Transverse colon (tissue), 4 donors: ENCODE measurements at regions not wholly inside any gene's neighbourhood (a gene's known extent, or its start where the extent isn't known, plus 50 kb on each side); places are given as distances from the start of the nearest gene placed in this dataset.

Source experiments
- DNase-seq: peaks from one replicate; pipeline ENCODE4 v3.0.0-alpha.2; 2019
- H3K27ac ChIP-seq, 4 donors: fragments of 200-600 bp; sonication (generic); 2 replicates each; pipeline ENCODE4 v1.5.1; 2016 to 2018; ENCODE audit warnings: inconsistent platforms in 4 of 4
- H3K27me3 ChIP-seq: fragments of 200-600 bp; sonication (generic); 2 replicates; pipeline ENCODE4 v1.5.1; 2017; ENCODE audit warnings: inconsistent platforms
- H3K36me3 ChIP-seq, 4 donors: fragments of 200-600 bp; sonication (generic); 2 replicates each; pipeline ENCODE4 v1.5.1; 2017 to 2019; ENCODE audit warnings: inconsistent platforms in 4 of 4
- H3K4me1 ChIP-seq, 4 donors: fragments of 200-600 bp; sonication (generic); 2 replicates each; pipeline ENCODE4 v1.5.1; 2017 to 2020; ENCODE audit warnings: inconsistent platforms in 4 of 4
- H3K4me3 ChIP-seq, 4 donors: fragments of 200-600 bp; sonication (generic); 1 replicate in 1 of 4; 2 replicates in 3 of 4; pipeline versions ENCODE4 v1.5.1 to v1.6.1; 2017 to 2019; ENCODE audit warnings: inconsistent platforms in 4 of 4
- H3K9me3 ChIP-seq, 2 donors: fragments of 200-600 bp; sonication (generic); 2 replicates each; pipeline ENCODE4 v1.5.1; 2017 to 2019; ENCODE audit warnings: inconsistent platforms in 2 of 2
- EP300 ChIP-seq: sonication (generic); formaldehyde crosslinking; IDR thresholded peaks from one replicate; pipeline ENCODE4 v1.6.1; 2017; ENCODE audit warnings: antibody characterized with exemption, low read depth
- POLR2A ChIP-seq: fragments of 450-650 bp; IDR thresholded peaks from one replicate; pipeline ENCODE4 v1.6.1; 2016; ENCODE audit warnings: antibody characterized with exemption, mild to moderate bottlenecking, moderate library complexity
- POLR2AphosphoS5 ChIP-seq, 3 donors: sonication (generic); formaldehyde crosslinking; IDR thresholded peaks; one replicate each; pipeline ENCODE4 v1.6.1; 2016; ENCODE audit warnings: antibody characterized with exemption in 3 of 3
- WGBS, 2 donors: methylation state at CpG; one replicate each; pipeline ENCODE4 v1.1.5; 2018; ENCODE audit warnings: low coverage in 1 of 2; 5-methylcytosine and 5-hydroxymethylcytosine counted together
- in situ Hi-C, 4 donors: fragments of 200-750 bp; cut with MboI; loops; one replicate each; pipeline versions ENCODE4 v1.15.0 to v1.15.1; 2017; ENCODE audit warnings: low sequenced_read_pairs in 3 of 4, low pct_ligation_motif_present in 1 of 4, low pct_unique_long_range_greater_than_20kb in 1 of 4
- intact Hi-C: fragments of 100-400 bp; cut with DNase I; formaldehyde crosslinking; loops from one replicate; pipeline ENCODE4 v1.15.1; 2023; ENCODE audit warnings: low total_unique reads
- TF ChIP-seq, protein P1 (sequence below), 5 experiments: fragments of 200-600 bp in 3 of 5; fragments of 450-650 bp in 2 of 5; sonication (generic) in 3 of 5; IDR thresholded peaks; 1 replicate in 2 of 5; 2 replicates in 3 of 5; pipeline ENCODE4 v1.5.1; 2016 to 2017; ENCODE audit warnings: antibody characterized with exemption in 5 of 5, inconsistent platforms in 3 of 5, mild to moderate bottlenecking in 2 of 5, moderate library complexity in 1 of 5

DNA sequence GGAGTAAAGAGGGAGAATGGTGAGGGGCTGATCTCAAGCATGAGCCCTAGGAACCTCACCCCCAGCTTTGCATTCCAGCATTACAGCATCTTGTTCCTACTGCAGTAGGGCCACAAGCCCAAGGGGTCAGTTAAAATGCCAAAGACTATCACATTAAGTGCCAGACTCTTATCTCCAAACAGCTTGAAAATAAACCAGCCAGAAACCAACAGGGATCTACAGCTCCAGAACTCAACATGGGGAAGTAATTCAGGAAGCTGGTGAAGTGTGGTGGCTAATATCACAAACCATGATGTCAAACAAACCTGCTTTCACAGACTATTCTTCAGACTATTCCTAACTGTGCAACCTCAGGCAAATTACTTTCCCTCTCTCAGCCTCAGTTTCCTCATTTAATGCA is 278.3 kb downstream of the TNS1 start:
- H3K27ac ChIP-seq: no peak overlapping the region
- in situ Hi-C loops: loop anchor here in 3 of 4 donors (25.0 kb wide), 1 partner anchor 1037 kb away; the partner anchor contains the start of gene IGFBP5 (in 3 of the 3)
- intact Hi-C loops: no loop called here
- no peak for DNase-seq
- no peaks in the 10 kb centered on the region for H3K36me3 ChIP-seq
- H3K4me3 ChIP-seq: no peak overlapping the region
- H3K27me3 ChIP-seq: no peaks in the 10 kb centered on the region
- no peaks in the 10 kb centered on the region for H3K4me1 ChIP-seq
- TF ChIP-seq, protein P1, sequence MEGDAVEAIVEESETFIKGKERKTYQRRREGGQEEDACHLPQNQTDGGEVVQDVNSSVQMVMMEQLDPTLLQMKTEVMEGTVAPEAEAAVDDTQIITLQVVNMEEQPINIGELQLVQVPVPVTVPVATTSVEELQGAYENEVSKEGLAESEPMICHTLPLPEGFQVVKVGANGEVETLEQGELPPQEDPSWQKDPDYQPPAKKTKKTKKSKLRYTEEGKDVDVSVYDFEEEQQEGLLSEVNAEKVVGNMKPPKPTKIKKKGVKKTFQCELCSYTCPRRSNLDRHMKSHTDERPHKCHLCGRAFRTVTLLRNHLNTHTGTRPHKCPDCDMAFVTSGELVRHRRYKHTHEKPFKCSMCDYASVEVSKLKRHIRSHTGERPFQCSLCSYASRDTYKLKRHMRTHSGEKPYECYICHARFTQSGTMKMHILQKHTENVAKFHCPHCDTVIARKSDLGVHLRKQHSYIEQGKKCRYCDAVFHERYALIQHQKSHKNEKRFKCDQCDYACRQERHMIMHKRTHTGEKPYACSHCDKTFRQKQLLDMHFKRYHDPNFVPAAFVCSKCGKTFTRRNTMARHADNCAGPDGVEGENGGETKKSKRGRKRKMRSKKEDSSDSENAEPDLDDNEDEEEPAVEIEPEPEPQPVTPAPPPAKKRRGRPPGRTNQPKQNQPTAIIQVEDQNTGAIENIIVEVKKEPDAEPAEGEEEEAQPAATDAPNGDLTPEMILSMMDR (IDR thresholded peaks at IDR 0.05): no peak
- no peak for TF ChIP-seq EP300
- no peak for TF ChIP-seq POLR2A
- no peak for TF ChIP-seq POLR2AphosphoS5 (IDR thresholded peaks at IDR 0.05)
- H3K9me3 ChIP-seq: peaks cover 0 to 3% of the 10 kb centered on the region in 2 donors

DNA sequence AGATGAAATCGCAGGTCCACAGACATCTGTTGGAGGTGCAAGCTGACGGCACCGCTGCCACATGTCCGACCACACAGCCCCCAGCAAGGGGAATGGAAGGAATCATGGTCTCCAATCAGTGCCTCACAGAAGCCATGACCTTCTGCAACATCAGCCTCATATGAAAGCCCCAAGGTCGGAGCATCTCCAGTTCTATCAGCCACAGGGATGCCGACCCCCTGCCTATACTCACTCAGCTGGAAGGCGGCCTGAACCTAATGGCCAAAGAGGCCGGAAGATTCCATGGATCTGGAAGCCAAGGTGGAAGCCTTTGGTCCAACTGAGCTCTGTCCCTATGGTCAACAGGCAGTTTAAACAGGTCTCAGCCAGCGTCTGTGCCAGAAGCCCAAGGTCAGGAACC is 278.8 kb downstream of the TNS1 start:
- no peak for DNase-seq
- no peaks in the 10 kb centered on the region for H3K4me1 ChIP-seq
- no peak overlapping the region for H3K4me3 ChIP-seq
- TF ChIP-seq POLR2AphosphoS5 (IDR thresholded peaks at IDR 0.05) (no peak), POLR2A (no peak), EP300 (no peak)
- TF ChIP-seq, protein P1 (IDR thresholded peaks at IDR 0.05): no peak
- in situ Hi-C loops (loop anchor here in 3 of 4 donors (25.0 kb wide), 1 partner anchor 1037 kb away; the partner anchor contains the start of gene IGFBP5 (in 3 of the 3)), intact Hi-C loops (no loop called here)
- no peaks in the 10 kb centered on the region for H3K27me3 ChIP-seq
- H3K36me3 ChIP-seq: no peaks in the 10 kb centered on the region
- peaks cover 0 to 3% of the 10 kb centered on the region in 2 donors for H3K9me3 ChIP-seq
- no peak overlapping the region for H3K27ac ChIP-seq
- WGBS, 2 donors: 74% methylated on average over 9 of the region's 9 CpGs; no CpG with 5 or more reads in 1 of the 2 donors

DNA sequence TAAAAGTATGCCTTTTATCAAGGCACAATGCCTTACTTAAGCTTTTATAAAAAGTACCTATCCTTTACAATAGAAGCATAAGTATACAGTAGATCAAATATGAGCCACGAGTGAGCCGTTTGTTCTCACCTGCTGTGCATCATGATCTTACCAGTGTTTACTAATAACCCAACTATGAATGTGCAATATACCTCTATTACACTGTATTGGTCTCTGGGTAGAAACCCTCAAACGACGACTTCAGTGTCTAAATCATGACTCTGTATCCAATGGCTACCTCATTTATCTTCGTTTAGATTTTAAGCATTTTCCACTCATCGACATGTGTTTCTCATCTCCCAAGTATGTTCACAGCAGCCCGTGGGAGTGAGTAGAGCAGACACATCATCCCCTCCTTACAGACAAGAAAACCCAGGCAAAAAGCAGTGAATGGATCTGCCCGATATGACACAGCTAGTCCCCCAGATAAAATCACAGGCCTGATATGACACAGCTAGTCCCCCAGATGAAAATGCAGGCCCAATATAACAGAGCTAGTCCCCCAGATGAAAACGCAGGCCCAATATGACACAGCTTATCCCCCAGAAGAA is 279.8 kb downstream of the TNS1 start:
- in situ Hi-C loops (loop anchor here in 3 of 4 donors (25.0 kb wide), 1 partner anchor 1036 kb away; the partner anchor contains the start of gene IGFBP5 (in 3 of the 3)), intact Hi-C loops (no loop called here)
- Histone ChIP-seq H3K4me3 (no peak overlapping the region), H3K9me3 (peaks cover 0 to 3% of the 10 kb centered on the region in 2 donors), H3K36me3 (no peaks in the 10 kb centered on the region), H3K27me3 (no peaks in the 10 kb centered on the region), H3K4me1 (no peaks in the 10 kb centered on the region), H3K27ac (no peak overlapping the region)
- WGBS, 2 donors: 64 to 79% methylated on average over 9 of the region's 9 CpGs
- no peak for DNase-seq
- no peak for TF ChIP-seq POLR2A
- no peak for TF ChIP-seq EP300
- no peak for TF ChIP-seq POLR2AphosphoS5 (IDR thresholded peaks at IDR 0.05)
- TF ChIP-seq, protein P1 (IDR thresholded peaks at IDR 0.05): no peak

DNA sequence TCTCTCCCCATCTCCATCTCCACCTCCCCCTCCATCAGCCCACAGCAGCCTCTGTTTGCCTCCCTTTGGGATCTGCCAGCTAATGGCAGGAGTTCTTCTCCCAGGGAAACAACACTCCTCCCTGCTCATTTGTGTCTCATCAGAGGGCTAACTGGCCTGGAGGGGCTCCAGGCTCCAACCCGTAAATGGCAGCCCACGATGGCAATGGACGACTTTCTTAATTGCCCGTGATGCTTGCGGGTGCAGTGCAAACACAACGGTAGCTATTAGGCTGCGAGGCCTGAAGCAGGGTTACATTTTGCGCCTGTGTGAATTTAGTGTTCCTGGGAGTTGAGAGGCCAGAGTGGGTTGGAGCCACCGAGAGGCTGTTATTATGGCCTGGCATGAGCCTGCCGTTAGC is 285.1 kb downstream of the TNS1 start:
- no peaks in the 10 kb centered on the region for H3K36me3 ChIP-seq
- TF ChIP-seq EP300: no peak
- no peak for TF ChIP-seq POLR2A
- TF ChIP-seq, protein P1 (IDR thresholded peaks at IDR 0.05): no peak
- TF ChIP-seq POLR2AphosphoS5 (IDR thresholded peaks at IDR 0.05): no peak
- in situ Hi-C loops: loop anchor here (10.0 to 25.0 kb wide), 3 partner anchors 203 to 1033 kb away; partner anchors contain the start of gene IGFBP5 (in 3 of the 4)

More for the DNA sequence above, 285.1 kb downstream of the TNS1 start:
- no peak overlapping the region for H3K4me3 ChIP-seq
- peaks cover 0 to 3% of the 10 kb centered on the region in 2 donors for H3K9me3 ChIP-seq
- H3K27ac ChIP-seq: no peak overlapping the region
- WGBS, 2 donors: 86% methylated on average over 10 of the region's 10 CpGs; no CpG with 5 or more reads in 1 of the 2 donors
- DNase-seq: no peak
- H3K27me3 ChIP-seq: no peaks in the 10 kb centered on the region
- intact Hi-C loops: loop anchor here (10.0 kb wide), 1 partner anchor 1023 kb away; the partner anchor contains the start of gene IGFBP5
- H3K4me1 ChIP-seq: peaks cover 3 to 27% (median 7%) of the 10 kb centered on the region in 4 donors
